ENCODE measurements at regions not wholly inside any gene's neighbourhood (a gene's known extent, or its start where the extent isn't known, plus 50 kb on each side); places are given as distances from the start of the nearest gene placed in this dataset.

DNA sequence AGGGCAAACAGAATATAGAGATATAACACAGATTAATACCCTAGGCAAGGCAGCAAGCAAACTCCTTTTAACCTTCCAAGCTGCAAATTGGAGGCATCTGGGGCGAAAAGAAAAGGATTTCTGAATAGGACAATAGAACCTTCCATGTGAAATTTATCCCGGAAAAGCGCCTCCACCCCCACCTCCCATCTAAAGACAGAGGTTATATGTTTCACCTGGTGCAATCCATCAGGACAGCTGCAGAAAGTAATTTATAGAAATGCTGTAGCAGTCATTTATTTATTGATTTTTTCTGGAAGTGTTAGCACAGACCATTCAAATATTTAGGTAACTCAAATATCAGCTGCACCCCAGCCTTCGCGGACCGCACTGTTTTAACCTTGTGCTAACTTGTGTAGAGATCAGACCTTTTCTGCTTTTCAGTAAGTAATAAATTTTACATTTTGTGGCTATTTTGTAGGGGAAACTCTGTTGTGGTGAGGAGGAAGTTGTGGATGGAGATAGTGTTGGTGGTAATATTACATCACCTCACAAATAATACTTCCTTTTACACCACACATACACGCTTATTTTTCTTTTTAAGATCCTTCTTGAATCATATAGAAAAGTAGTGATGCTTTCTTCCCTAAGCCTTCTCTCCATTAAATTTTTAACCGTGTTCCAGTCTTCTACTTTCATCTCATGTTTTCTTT, 919.3 kb upstream of the CDH2 start:
- H3K36me3 Mint-ChIP-seq = no peaks in the 10 kb centered on the region
- H3K27me3 Mint-ChIP-seq (ENCODE audit: low read depth in 3 of 3) = peaks cover 0 to 5% (median 2%) of the 10 kb centered on the region in 3 donors
- DNase-seq = peak; percentile 9 to 19 (median 16)
- peak overlapping the region in 1 of 6 donors; percentile 27 for H3K27ac Mint-ChIP-seq
- peaks cover 21 to 26% of the 10 kb centered on the region in 2 donors for H3K4me1 Mint-ChIP-seq
- no peaks in the 10 kb centered on the region for H3K9me3 Mint-ChIP-seq
- peak overlapping the region; percentile 34 to 67 (median 53) for H3K4me3 Mint-ChIP-seq

DNA sequence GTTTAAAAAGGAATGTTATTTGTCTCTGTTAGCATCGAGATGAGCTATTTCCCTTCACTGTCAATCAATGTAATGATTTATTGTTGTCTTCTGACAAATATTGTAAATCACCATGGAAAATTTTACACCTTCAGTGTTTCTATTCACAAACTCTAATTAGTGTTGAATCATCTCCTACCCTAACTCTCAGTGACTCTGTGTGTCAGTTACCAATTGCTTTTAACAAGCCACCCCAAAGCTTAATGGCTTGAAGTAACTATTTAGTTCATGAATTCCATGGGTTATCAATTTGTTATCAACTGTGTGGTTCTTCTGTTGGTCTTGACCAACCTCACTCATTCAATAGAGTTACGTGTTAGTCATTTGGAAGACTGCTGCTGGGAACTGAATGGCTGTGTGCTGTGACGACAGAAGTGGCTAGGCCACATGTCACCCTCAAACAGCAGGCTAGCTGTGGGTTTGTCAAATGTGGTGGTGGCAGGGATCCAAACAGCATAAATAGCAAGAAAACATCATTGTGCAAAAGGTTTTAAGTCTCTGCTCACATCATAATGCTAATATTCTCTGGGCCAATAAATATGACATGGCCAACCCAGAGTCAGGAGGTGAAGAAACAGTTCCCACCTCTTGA, 910.8 kb upstream of the CDH2 start:
- DNase-seq = peak; percentile 57 to 65 (median 58)
- Mint-ChIP-seq H3K27me3 (ENCODE audit: low read depth in 3 of 3) (peaks cover 0 to 7% (median 2%) of the 10 kb centered on the region in 3 donors), H3K9me3 (peaks cover 0 to 2% (median 0%) of the 10 kb centered on the region in 6 donors), H3K36me3 (no peaks in the 10 kb centered on the region), H3K4me1 (peaks cover 19 to 20% of the 10 kb centered on the region in 2 donors), H3K4me3 (peak overlapping the region in 4 of 5 donors; percentile 7 to 60 (median 34)), H3K27ac (peak overlapping the region in 5 of 6 donors; percentile 11 to 78 (median 37))

DNA sequence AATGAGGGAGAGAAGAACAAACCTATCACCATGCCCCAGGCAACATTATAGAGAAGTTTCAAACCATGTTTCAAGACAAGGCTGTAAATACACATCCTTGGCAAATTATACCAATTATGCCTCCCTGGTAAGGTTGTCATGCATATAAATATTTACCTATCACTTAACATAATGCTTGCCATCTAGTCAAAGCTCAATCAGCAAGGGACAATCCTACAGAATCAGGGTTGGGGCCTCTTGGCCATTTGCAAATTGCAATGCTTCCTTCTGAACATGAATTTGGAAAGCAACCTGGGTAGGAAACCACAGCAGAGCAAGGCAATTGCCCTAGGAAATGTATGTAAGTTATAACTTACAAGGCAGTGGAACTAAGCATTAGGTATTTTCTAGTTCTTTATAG, 907.2 kb upstream of the CDH2 start:
- DNase-seq = no peak
- no peaks in the 10 kb centered on the region for H3K36me3 Mint-ChIP-seq
- H3K27me3 Mint-ChIP-seq (ENCODE audit: low read depth in 3 of 3) = peaks cover 0 to 8% (median 0%) of the 10 kb centered on the region in 3 donors
- peaks cover 0 to 2% (median 0%) of the 10 kb centered on the region in 6 donors for H3K9me3 Mint-ChIP-seq
- H3K4me3 Mint-ChIP-seq = no peak overlapping the region
- H3K27ac Mint-ChIP-seq = no peak overlapping the region
- H3K4me1 Mint-ChIP-seq = peaks cover 18% of the 10 kb centered on the region in 2 donors

DNA sequence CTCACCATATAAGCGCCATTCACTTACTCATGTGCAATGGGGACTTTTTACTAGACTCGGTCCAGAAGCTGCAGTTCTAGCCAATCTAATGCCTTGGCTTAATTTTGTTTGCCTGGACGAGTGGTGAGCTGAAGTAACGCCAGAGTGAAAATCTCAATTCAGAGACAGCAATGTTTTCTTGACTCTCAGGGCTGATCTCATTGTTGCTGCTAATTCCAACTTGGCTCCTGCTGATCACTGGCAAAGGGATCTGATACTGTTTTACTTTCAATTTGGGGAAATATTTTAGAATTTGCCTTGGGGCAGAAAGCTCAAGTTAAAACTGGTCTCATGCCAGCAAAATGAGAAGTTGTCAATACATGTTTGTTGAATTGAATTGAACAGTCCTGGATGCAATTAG, 906.6 kb upstream of the CDH2 start:
- Mint-ChIP-seq H3K27ac (no peak overlapping the region), H3K36me3 (no peaks in the 10 kb centered on the region), H3K9me3 (peaks cover 0 to 2% (median 0%) of the 10 kb centered on the region in 6 donors), H3K4me1 (peaks cover 12 to 14% of the 10 kb centered on the region in 2 donors), H3K27me3 (ENCODE audit: low read depth in 3 of 3) (peaks cover 0 to 8% (median 0%) of the 10 kb centered on the region in 3 donors), H3K4me3 (no peak overlapping the region)
- no peak for DNase-seq

DNA sequence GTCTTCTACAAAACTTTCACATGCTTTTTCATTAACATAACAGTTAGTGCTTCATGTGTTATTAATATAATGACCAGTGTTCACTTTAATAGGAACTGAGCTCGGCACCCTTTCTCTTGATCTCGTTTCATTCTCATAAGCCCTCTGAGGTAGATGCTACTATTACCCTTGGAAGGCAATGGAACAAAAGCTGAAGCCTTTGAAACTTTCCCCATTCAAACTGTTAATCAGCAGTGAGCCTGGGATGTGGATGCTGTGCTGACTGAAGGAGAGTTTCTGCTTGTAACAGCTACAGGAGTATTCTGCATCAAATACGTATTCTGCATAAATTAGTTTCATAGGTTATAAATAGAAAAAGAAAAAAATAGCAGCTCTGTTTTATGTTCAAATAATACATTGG, 904.0 kb upstream of the CDH2 start:
- H3K27me3 Mint-ChIP-seq (ENCODE audit: low read depth in 3 of 3) = peaks cover 0 to 2% (median 0%) of the 10 kb centered on the region in 3 donors

DNA sequence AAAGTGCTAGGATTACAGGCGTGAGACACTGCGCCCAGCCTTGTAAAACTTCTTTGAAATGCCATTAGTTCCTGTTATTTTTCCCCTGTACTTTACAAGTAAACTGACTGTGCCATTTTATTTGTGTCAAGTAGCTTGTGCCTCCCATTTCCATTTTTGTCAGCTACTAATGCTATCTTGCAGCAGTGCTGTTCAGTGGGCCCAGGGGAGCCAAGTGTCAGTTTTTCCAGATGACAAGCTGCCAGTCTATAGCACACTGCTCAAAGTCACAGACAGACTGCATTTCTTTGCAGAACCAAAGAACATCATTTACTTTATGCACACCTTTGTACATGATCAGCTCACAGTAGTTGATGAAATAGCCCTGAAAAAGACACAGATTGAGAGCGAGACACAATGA, 901.3 kb upstream of the CDH2 start:
- H3K36me3 Mint-ChIP-seq = peaks cover 0 to 3% (median 0%) of the 10 kb centered on the region in 3 donors
- H3K27me3 Mint-ChIP-seq (ENCODE audit: low read depth in 3 of 3) = peaks cover 0 to 1% (median 1%) of the 10 kb centered on the region in 3 donors
- H3K4me3 Mint-ChIP-seq = no peak overlapping the region

More for the DNA sequence above, 904.0 kb upstream of the CDH2 start:
- no peaks in the 10 kb centered on the region for H3K36me3 Mint-ChIP-seq
- no peak overlapping the region for H3K27ac Mint-ChIP-seq
- H3K4me1 Mint-ChIP-seq = no peaks in the 10 kb centered on the region
- H3K4me3 Mint-ChIP-seq = no peak overlapping the region
- no peak for DNase-seq
- peaks cover 0 to 2% (median 0%) of the 10 kb centered on the region in 6 donors for H3K9me3 Mint-ChIP-seq

DNA sequence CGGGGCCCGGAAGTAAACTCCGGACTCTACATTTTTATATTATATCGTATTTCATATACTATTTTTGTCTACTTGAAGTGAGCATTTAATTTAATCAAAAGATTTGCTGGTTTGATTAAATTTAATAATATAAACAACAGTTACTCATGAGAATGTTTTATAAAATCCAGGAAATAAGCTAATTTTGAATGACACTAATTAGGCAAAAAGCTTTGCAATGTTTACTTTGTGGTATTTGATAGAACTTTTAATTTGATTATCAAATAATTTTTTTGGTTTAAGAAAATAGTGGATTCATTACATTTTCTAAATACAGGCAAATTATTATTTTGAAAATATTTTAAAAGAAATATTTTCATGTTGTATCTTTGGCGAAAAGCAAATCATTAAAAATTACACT, 900.4 kb upstream of the CDH2 start:
- peaks cover 0 to 2% (median 0%) of the 10 kb centered on the region in 6 donors for H3K9me3 Mint-ChIP-seq
- no peaks in the 10 kb centered on the region for H3K4me1 Mint-ChIP-seq
- peaks cover 0 to 1% (median 0%) of the 10 kb centered on the region in 3 donors for H3K27me3 Mint-ChIP-seq (ENCODE audit: low read depth in 3 of 3)
- peaks cover 0 to 3% (median 0%) of the 10 kb centered on the region in 3 donors for H3K36me3 Mint-ChIP-seq
- no peak overlapping the region for H3K4me3 Mint-ChIP-seq
- DNase-seq = no peak
- H3K27ac Mint-ChIP-seq = no peak overlapping the region

More for the DNA sequence above, 901.3 kb upstream of the CDH2 start:
- H3K4me1 Mint-ChIP-seq = no peaks in the 10 kb centered on the region
- DNase-seq = no peak
- H3K9me3 Mint-ChIP-seq = peaks cover 0 to 2% (median 0%) of the 10 kb centered on the region in 6 donors
- H3K27ac Mint-ChIP-seq = no peak overlapping the region

DNA sequence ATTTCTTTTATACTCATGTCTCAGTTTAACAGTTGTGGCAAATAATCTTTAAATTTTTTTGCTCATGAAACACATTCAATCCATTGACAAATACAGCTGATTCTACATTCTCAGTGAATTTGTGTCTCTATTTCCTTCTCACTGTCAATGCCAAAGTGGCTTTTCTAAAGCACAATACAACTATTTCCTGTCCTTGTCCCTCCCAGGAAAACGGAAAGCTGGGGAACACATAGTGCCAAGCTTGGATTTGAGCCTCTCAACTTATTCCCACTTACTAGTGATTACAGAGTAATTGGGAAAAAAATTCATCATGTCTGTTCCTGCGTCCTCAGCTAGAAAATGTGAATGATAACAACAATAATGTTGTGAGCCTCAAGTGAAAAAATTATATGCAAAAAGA, 899.7 kb upstream of the CDH2 start:
- Mint-ChIP-seq H3K27me3 (ENCODE audit: low read depth in 3 of 3) (peaks cover 0 to 1% (median 0%) of the 10 kb centered on the region in 3 donors), H3K9me3 (peaks cover 0 to 2% (median 0%) of the 10 kb centered on the region in 6 donors), H3K36me3 (peaks cover 0 to 3% (median 0%) of the 10 kb centered on the region in 3 donors), H3K4me3 (no peak overlapping the region), H3K27ac (no peak overlapping the region), H3K4me1 (no peaks in the 10 kb centered on the region)
- DNase-seq = no peak

DNA sequence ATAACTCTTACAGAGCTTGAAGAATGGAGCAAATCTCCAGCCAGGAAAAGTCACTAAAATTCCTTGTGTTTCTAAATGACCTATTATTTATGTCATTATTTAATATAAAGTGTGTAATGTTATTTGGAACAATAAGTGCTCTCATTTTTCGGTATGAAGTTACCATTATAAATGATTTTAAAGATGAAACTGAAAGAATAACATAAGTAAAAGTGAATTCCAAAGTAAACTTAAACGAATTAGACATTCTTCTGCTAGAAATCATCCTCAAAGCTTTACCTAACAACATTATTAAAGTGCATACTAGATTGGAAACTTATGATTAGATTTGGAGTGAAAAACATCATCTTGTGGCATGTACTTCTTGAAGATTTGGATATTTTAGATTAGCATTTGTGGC, 897.2 kb upstream of the CDH2 start:
- H3K27ac Mint-ChIP-seq = no peak overlapping the region
- peaks cover 0 to 2% (median 0%) of the 10 kb centered on the region in 6 donors for H3K9me3 Mint-ChIP-seq
- H3K36me3 Mint-ChIP-seq = peaks cover 0 to 3% (median 0%) of the 10 kb centered on the region in 3 donors
- peaks cover 0 to 1% (median 0%) of the 10 kb centered on the region in 3 donors for H3K27me3 Mint-ChIP-seq (ENCODE audit: low read depth in 3 of 3)
- no peak overlapping the region for H3K4me3 Mint-ChIP-seq
- H3K4me1 Mint-ChIP-seq = no peaks in the 10 kb centered on the region
- DNase-seq = no peak

DNA sequence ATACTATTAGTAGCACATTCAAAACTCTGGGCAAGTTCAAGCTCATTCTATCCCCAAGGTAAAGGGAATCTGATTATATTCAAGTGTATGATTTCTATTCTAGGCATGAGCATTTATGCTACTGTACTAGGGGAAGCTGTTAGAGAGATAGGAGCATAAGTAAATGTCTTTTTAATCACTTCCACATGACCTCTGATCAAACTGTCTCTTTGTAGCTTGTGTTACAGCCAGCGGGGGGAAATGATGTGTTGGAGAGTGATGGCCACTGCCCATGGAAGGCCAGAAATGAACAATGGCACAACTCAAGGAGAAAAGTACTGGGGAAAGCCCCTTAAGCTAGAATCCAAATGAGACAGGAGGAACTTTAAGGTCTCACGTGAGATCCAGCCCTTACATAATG, 894.9 kb upstream of the CDH2 start:
- H3K9me3 Mint-ChIP-seq = no peaks in the 10 kb centered on the region

DNA sequence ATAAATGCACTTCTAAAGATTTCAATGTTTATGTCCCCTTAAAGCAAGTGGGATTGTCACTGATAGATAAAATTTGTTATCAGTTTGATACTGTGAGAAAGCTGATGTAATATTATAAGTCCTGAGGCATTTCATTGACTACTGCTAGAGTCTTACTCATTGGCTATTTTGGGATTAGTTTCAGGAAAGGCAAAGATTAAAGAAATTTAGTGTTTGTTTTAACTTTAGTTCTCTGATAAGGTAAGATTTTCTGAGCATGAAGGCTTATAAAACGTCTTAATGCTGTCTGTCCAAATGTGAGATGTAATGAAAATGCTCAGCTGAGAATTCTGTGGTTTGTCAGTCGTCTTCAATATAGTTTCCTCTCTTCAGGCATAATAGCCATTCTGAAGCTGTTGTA, 886.4 kb upstream of the CDH2 start:
- no peak for DNase-seq
- H3K4me1 Mint-ChIP-seq = no peaks in the 10 kb centered on the region
- H3K27me3 Mint-ChIP-seq (ENCODE audit: low read depth in 3 of 3) = no peaks in the 10 kb centered on the region
- no peaks in the 10 kb centered on the region for H3K36me3 Mint-ChIP-seq
- H3K4me3 Mint-ChIP-seq = no peak overlapping the region
- no peak overlapping the region for H3K27ac Mint-ChIP-seq
- peaks cover 0 to 4% (median 0%) of the 10 kb centered on the region in 6 donors for H3K9me3 Mint-ChIP-seq

More for the DNA sequence above, 894.9 kb upstream of the CDH2 start:
- Mint-ChIP-seq H3K4me3 (no peak overlapping the region), H3K4me1 (no peaks in the 10 kb centered on the region), H3K36me3 (peaks cover 0 to 3% (median 0%) of the 10 kb centered on the region in 3 donors), H3K27me3 (ENCODE audit: low read depth in 3 of 3) (peaks cover 0 to 2% (median 1%) of the 10 kb centered on the region in 3 donors), H3K27ac (no peak overlapping the region)
- no peak for DNase-seq

DNA sequence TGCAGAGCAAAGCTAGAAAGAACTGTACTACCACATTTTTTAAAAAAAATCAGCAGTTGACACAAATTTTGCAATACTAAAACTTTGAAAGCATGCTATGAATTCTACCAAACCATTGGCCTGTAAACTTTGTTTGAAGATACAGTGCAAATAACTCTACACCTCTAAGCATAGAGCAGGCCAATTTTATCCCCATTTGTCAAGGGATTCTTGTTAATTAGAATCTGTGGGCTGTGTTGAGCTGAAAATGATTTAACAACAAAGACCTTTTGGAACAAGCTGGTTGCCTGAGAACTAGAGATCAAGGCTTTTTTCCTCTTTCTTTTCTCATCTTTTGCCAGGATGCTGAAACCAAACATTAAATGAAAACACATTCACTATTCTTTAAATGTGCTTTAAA, 886.0 kb upstream of the CDH2 start:
- Mint-ChIP-seq H3K36me3 (no peaks in the 10 kb centered on the region), H3K4me3 (no peak overlapping the region), H3K27ac (no peak overlapping the region)

DNA sequence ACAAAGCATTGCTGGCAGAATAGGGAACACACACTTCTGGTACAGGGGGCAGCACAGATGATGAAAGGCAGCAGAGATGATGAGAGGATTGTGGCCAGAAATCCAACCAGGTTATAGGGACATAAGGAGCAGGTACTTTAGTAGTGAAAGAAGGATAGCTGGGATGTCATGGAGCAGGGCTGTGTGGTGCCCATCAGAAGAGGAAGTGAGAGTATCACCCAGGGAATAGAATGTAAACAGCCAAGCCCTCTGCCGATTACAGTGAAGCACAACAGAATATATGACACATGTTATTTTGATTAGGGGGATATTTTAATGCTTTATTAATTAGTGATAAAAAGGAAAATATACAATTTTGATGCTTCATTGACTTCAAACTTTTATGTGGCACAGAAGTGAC, 883.4 kb upstream of the CDH2 start:
- peaks cover 0 to 9% (median 0%) of the 10 kb centered on the region in 6 donors for H3K9me3 Mint-ChIP-seq
- no peak overlapping the region for H3K27ac Mint-ChIP-seq
- no peaks in the 10 kb centered on the region for H3K36me3 Mint-ChIP-seq
- H3K4me3 Mint-ChIP-seq = no peak overlapping the region
- no peaks in the 10 kb centered on the region for H3K4me1 Mint-ChIP-seq
- no peaks in the 10 kb centered on the region for H3K27me3 Mint-ChIP-seq (ENCODE audit: low read depth in 3 of 3)
- no peak for DNase-seq

More for the DNA sequence above, 886.0 kb upstream of the CDH2 start:
- H3K9me3 Mint-ChIP-seq = peaks cover 0 to 4% (median 0%) of the 10 kb centered on the region in 6 donors
- no peaks in the 10 kb centered on the region for H3K4me1 Mint-ChIP-seq
- no peaks in the 10 kb centered on the region for H3K27me3 Mint-ChIP-seq (ENCODE audit: low read depth in 3 of 3)
- DNase-seq = no peak

DNA sequence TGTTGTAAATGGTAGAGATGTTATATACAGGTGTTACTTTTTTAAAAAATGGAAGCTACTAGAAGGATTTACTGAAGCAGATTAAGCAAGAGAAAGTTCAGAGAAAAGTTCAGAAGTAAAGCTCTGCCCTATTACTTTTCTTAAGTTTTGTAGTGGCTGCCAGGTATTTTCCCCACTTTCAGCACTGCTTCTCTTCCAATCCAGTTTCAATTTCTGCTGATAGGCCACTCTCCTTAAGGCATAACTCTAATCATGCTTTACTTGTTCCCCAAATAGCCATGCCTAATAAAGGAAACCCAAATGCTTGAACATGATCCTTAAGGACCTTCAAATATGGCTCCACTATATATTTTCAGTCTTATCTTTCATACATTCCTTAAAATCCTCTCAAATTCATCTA, 880.8 kb upstream of the CDH2 start:
- no peaks in the 10 kb centered on the region for H3K27me3 Mint-ChIP-seq (ENCODE audit: low read depth in 3 of 3)
- H3K27ac Mint-ChIP-seq = no peak overlapping the region
- no peaks in the 10 kb centered on the region for H3K36me3 Mint-ChIP-seq
- H3K4me1 Mint-ChIP-seq = no peaks in the 10 kb centered on the region
- H3K9me3 Mint-ChIP-seq = peaks cover 0 to 10% (median under 1%) of the 10 kb centered on the region in 6 donors
- H3K4me3 Mint-ChIP-seq = no peak overlapping the region
- DNase-seq = no peak
